Activated naive CD4-positive, alpha-beta T cell treated with anti-CD3 and anti-CD28 coated beads, Interleukin-2, amount 10 ng/mL, durations not matched to agents 7 days and 5 days (primary cell): ENCODE measurements at regions not wholly inside any gene's neighbourhood (a gene's known extent, or its start where the extent isn't known, plus 50 kb on each side); places are given as distances from the start of the nearest gene placed in this dataset.
"Not testable (repeated sequence)": the region's sequence is repeated elsewhere in the genome, so short reads cannot be mapped to it uniquely, and the experiment has no call there.

Experiments used
- CTCF ChIA-PET: fragments of 350-600 bp; sonication (Branson Sonifier 250); formaldehyde crosslinking; loops from one replicate; lab custom pipeline; 2021; ENCODE audit warnings: antibody characterized with exemption; lab: Charles Lee
- DNase-seq: peaks from one replicate; pipeline ENCODE4 v3.0.0-alpha.2; 2020
- H3K27ac Mint-ChIP-seq: one replicate; pipeline ENCODE4 v1.8.0; 2021; ENCODE audit warnings: mild to moderate bottlenecking, moderate library complexity, mixed read lengths
- H3K27me3 Mint-ChIP-seq: one replicate; pipeline ENCODE4 v1.8.0; 2021; ENCODE audit warnings: mild to moderate bottlenecking, mixed read lengths
- H3K36me3 Mint-ChIP-seq: one replicate; pipeline ENCODE4 v1.8.0; 2021; ENCODE audit warnings: mixed read lengths
- H3K4me1 Mint-ChIP-seq: one replicate; pipeline ENCODE4 v1.8.0; 2021; ENCODE audit warnings: mixed read lengths
- H3K4me3 Mint-ChIP-seq: one replicate; pipeline ENCODE4 v1.8.0; 2021; ENCODE audit warnings: mild to moderate bottlenecking, moderate library complexity, mixed read lengths
- H3K9me3 Mint-ChIP-seq: one replicate; pipeline ENCODE4 v1.8.0; 2021; ENCODE audit warnings: mixed read lengths

DNA sequence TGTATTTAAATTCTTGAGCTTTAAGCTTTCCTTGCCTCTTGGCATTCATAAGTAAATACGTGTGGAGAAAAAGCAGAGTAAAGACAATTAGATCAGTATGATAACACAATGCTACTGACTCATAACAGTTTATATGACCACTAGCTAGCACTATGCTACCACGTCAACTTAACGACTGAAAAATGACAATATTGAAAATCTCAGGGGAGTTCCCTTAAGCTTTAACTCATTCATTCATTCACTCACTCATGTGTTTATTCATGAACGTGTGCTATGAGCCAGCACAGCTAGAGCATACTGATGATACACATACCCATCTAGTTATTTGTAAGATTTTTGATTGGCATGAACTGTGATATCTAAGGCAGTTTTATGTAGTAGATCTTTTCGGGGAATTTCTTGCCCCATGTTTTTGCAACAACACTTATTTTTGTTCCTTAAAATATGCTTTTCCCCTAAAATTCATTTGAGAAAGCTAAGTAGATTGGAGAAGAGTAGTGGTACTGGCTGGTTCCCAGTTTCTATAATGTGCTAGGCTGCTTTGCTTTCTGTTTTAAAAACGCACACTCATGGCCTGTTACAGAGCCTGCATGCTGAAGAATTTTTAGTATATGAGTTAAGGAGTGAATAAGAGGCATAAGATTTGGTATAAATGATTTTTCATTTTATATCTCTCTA lies 57.4 kb upstream of the ACBD5 start:
- CTCF ChIA-PET, result interaction anchor here (1.2 kb wide), 1 partner anchor 62 kb away, joined by 3 read pairs; no protein-coding TSS in a partner anchor
- H3K27me3 Mint-ChIP-seq, result peaks cover 24% of the 10 kb centered on the region

DNA sequence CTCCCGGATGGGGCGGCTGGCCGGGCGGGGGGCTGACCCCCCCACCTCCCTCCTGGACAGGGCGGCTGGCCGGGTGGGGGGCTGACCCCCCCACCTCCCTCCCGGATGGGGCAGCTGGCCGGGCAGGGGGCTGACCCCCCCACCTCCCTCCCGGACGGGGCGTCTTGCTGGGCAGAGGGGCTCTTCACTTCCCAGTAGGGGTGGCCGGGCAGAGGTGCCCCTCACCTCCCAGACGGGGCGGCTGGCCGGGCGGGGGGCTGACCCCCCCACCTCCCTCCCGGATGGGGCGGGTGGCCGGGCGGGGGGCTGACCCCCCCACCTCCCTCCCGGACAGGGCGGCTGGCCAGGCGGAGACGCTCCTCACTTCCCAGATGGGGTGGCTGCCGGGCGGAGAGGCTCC lies 55.7 kb upstream of the ACBD5 start:
- peaks cover 13% of the 10 kb centered on the region for H3K4me1 Mint-ChIP-seq
- H3K9me3 Mint-ChIP-seq, DNase-seq, CTCF ChIA-PET, H3K36me3 Mint-ChIP-seq, H3K27ac Mint-ChIP-seq, H3K4me3 Mint-ChIP-seq: not testable (repeated sequence)
- peaks cover 18% of the 10 kb centered on the region for H3K27me3 Mint-ChIP-seq

More for the DNA sequence above, 57.4 kb upstream of the ACBD5 start:
- Mint-ChIP-seq H3K4me1 (peaks cover 5% of the 10 kb centered on the region), H3K27ac (peak overlapping the region; percentile 12), H3K36me3 (no peaks in the 10 kb centered on the region), H3K9me3 (no peaks in the 10 kb centered on the region), H3K4me3 (no peak overlapping the region)
- DNase-seq, result no peak

DNA sequence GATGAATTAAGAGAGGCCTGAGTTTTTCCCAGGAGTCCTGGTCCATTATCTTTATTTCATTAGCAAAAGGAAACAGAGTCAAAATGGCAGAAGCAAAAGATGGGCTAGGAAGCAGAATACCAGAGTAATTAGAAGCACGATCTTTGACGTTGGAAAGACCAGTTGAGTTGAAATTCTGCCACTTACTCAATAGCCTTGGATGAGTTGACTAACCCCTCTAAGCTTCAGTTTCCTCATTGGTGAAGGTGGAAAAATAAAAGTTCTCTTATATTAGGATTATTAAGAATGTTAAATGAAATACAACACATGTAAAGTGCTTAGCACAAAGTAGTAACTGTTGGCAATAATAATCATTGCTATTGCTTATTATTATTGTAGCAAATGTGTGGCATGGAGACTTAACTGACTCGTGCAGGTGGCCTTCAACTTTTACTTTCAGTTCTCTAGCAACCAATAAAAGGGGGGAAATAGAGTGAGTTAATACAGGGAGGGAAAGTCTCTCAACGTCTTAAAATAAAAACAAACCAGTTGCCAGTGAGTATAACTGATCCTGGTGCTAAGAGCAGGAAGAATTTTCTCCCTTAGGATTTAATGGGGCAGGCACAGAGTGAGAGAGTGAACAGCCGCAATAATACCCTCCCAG lies 50.8 kb upstream of the ACBD5 start:
- peaks cover 15% of the 10 kb centered on the region for H3K4me1 Mint-ChIP-seq
- not testable (repeated sequence) for H3K36me3 Mint-ChIP-seq

More for the DNA sequence above, 50.8 kb upstream of the ACBD5 start:
- not testable (repeated sequence) for DNase-seq, H3K27me3 Mint-ChIP-seq, H3K9me3 Mint-ChIP-seq
- H3K4me3 Mint-ChIP-seq, result peak overlapping the region; percentile 54
- peak overlapping the region; percentile 45 for H3K27ac Mint-ChIP-seq
- CTCF ChIA-PET, result interaction anchor here (0.9 kb wide), 1 partner anchor 39 kb away, joined by 3 read pairs; no protein-coding TSS in a partner anchor
